ENCODE measurements at regions not wholly inside any gene's neighbourhood (a gene's known extent, or its start where the extent isn't known, plus 50 kb on each side); places are given as distances from the start of the nearest gene placed in this dataset.

DNA sequence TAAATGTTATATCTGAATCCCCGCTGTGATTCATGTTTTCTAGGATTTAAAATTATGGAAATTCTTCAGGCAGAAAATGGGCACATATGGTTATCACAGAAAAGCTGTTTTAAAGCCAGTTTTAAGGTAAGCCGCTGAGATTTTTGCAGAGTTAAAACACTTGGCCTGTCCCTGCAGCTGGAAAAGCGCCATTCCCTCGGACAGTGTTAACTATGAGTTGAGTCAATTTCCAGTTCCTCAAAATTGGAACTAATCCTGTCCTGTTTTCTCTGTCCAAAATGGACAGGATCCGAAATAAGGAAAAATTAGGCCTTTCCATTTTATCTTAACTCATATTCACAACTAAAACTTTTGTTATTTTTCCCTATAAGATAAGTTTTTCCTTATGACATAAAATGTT, 225.2 kb downstream of the SAMD5 start:
- H3K4me3 ChIP-seq (ENCODE audit: low read depth, low read length) = no peak overlapping the region
- TF ChIP-seq, protein P1, sequence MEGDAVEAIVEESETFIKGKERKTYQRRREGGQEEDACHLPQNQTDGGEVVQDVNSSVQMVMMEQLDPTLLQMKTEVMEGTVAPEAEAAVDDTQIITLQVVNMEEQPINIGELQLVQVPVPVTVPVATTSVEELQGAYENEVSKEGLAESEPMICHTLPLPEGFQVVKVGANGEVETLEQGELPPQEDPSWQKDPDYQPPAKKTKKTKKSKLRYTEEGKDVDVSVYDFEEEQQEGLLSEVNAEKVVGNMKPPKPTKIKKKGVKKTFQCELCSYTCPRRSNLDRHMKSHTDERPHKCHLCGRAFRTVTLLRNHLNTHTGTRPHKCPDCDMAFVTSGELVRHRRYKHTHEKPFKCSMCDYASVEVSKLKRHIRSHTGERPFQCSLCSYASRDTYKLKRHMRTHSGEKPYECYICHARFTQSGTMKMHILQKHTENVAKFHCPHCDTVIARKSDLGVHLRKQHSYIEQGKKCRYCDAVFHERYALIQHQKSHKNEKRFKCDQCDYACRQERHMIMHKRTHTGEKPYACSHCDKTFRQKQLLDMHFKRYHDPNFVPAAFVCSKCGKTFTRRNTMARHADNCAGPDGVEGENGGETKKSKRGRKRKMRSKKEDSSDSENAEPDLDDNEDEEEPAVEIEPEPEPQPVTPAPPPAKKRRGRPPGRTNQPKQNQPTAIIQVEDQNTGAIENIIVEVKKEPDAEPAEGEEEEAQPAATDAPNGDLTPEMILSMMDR (IDR thresholded peaks at IDR 0.05; ENCODE audit: low read depth, low read length) = no peak

- TF ChIP-seq, protein P1 (IDR thresholded peaks at IDR 0.05; ENCODE audit: low read depth, low read length) = no peak
- no peak overlapping the region for H3K4me3 ChIP-seq (ENCODE audit: low read depth, low read length)
Measured at GRCh38 chr6:147734151-147734550, 225.7 kb downstream of the SAMD5 start.

DNA sequence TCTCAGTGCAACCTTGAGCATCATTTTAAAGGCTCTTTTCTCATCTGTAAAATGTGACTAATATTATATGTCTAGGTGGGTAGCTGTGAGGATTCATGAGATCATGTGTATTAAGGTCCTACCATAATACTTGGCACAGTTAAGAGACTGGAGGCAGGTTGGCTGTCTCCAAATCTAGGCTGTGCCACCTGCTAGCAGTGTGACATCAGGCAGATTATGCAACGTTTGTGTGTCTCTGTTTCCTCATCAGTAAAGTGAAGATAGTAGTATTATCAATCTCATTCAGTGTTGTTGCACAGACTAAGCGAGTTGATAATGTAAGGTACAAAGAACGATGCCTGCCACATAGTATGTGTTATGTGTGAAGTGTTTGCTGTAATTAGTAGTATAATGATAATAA, 227.4 kb downstream of the SAMD5 start:
- TF ChIP-seq, protein P1 (IDR thresholded peaks at IDR 0.05; ENCODE audit: low read depth, low read length) = no peak

GRCh38 chr6:147737115-147737514, 228.6 kb downstream of the SAMD5 start:
- no peak overlapping the region for H3K4me3 ChIP-seq (ENCODE audit: low read depth, low read length)
- TF ChIP-seq, protein P1 (IDR thresholded peaks at IDR 0.05; ENCODE audit: low read depth, low read length) = no peak

More for the DNA sequence above, 227.4 kb downstream of the SAMD5 start:
- no peak overlapping the region for H3K4me3 ChIP-seq (ENCODE audit: low read depth, low read length)

GRCh38 chr6:147738099-147738498, 229.6 kb downstream of the SAMD5 start:
- TF ChIP-seq, protein P1 (IDR thresholded peaks at IDR 0.05; ENCODE audit: low read depth, low read length) = no peak
- no peak overlapping the region for H3K4me3 ChIP-seq (ENCODE audit: low read depth, low read length)

- no peak overlapping the region for H3K4me3 ChIP-seq (ENCODE audit: low read depth, low read length)
- TF ChIP-seq, protein P1 (IDR thresholded peaks at IDR 0.05; ENCODE audit: low read depth, low read length) = no peak
Measured at GRCh38 chr6:147738516-147739162, 230.1 kb downstream of the SAMD5 start.

DNA sequence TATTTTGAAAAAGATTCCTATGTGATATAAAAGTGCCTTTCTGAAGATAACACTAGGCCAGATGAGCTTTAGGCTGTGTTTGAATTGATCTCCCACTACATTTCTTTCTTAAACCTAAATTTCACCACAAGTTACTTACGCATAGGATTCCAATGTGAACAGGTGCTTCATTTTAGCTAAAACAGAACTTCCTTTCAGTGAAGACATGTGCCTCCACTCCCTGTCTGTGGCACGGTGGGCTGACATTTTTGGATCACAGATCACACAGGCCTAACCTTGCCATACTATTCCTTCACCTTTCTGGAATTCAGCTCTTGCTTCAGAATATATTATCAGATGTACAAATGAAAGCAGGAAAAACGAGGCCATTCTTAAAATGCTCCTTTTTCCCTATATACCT, 231.8 kb downstream of the SAMD5 start:
- TF ChIP-seq, protein P1 (IDR thresholded peaks at IDR 0.05; ENCODE audit: low read depth, low read length) = no peak
- no peak overlapping the region for H3K4me3 ChIP-seq (ENCODE audit: low read depth, low read length)

All from WI38 (cell line).